ENCODE measurements at regions not wholly inside any gene's neighbourhood (a gene's known extent, or its start where the extent isn't known, plus 50 kb on each side); places are given as distances from the start of the nearest gene placed in this dataset.

DNA sequence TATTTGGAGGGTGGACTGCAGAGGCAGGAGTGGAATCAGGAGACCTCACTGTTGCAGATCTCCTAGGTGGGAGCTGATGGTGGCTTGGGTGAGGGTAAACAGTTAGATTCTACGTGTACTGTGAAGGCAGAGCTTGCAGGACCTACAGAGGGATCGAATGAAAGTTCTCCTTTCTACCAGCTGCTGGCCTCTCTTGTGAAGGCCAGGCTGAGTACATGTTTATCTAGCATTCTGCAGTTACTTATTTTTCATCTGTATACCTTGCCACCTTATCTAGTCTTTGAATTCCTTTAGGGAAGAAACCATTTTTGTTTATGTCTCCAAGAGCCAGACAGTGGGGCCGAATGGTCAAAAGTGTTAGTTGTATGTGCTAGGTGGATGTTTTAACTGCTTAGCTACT, 57.6 kb downstream of the PTTG1 start:
- TF ChIP-seq, protein P1, sequence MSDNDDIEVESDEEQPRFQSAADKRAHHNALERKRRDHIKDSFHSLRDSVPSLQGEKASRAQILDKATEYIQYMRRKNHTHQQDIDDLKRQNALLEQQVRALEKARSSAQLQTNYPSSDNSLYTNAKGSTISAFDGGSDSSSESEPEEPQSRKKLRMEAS (IDR thresholded peaks at IDR 0.05), result no peak
- TF ChIP-seq FOXA2 (IDR thresholded peaks at IDR 0.05) (no peak), NR2F2 (IDR thresholded peaks at IDR 0.05) (no peak), HNF4A (conservative IDR thresholded peaks at IDR 0.05) (no peak), EGR1 (IDR thresholded peaks at IDR 0.05; ENCODE audit: low read depth in 2 of 2) (no peak), JUND (IDR thresholded peaks at IDR 0.05) (no peak), GABPA (IDR thresholded peaks at IDR 0.05 in 1 of 2, conservative IDR thresholded peaks at IDR 0.05 in 1 of 2) (no peak)
- TF ChIP-seq, protein P2, sequence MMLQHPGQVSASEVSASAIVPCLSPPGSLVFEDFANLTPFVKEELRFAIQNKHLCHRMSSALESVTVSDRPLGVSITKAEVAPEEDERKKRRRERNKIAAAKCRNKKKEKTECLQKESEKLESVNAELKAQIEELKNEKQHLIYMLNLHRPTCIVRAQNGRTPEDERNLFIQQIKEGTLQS (IDR thresholded peaks at IDR 0.05), result no peak
- TF ChIP-seq, protein P3, sequence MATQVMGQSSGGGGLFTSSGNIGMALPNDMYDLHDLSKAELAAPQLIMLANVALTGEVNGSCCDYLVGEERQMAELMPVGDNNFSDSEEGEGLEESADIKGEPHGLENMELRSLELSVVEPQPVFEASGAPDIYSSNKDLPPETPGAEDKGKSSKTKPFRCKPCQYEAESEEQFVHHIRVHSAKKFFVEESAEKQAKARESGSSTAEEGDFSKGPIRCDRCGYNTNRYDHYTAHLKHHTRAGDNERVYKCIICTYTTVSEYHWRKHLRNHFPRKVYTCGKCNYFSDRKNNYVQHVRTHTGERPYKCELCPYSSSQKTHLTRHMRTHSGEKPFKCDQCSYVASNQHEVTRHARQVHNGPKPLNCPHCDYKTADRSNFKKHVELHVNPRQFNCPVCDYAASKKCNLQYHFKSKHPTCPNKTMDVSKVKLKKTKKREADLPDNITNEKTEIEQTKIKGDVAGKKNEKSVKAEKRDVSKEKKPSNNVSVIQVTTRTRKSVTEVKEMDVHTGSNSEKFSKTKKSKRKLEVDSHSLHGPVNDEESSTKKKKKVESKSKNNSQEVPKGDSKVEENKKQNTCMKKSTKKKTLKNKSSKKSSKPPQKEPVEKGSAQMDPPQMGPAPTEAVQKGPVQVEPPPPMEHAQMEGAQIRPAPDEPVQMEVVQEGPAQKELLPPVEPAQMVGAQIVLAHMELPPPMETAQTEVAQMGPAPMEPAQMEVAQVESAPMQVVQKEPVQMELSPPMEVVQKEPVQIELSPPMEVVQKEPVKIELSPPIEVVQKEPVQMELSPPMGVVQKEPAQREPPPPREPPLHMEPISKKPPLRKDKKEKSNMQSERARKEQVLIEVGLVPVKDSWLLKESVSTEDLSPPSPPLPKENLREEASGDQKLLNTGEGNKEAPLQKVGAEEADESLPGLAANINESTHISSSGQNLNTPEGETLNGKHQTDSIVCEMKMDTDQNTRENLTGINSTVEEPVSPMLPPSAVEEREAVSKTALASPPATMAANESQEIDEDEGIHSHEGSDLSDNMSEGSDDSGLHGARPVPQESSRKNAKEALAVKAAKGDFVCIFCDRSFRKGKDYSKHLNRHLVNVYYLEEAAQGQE (IDR thresholded peaks at IDR 0.05), result no peak
- no peak overlapping the region for H3K9ac ChIP-seq (ENCODE audit: low read depth in 1 of 2, low read length in 2 of 2)
- H3K4me3 ChIP-seq (ENCODE audit: low read depth in 1 of 3, low read length in 3 of 3), result no peak overlapping the region
- H3K27me3 ChIP-seq (ENCODE audit: control insufficient read depth in 4 of 4, insufficient read depth in 4 of 4, low read length in 3 of 4), result no peaks in the 10 kb centered on the region
- 89% methylated on average over 3 of the region's 3 CpGs for WGBS
- H3K36me3 ChIP-seq (ENCODE audit: control insufficient read depth in 4 of 4, insufficient read depth in 3 of 4, low read depth in 1 of 4, low read length in 3 of 4), result no peaks in the 10 kb centered on the region
- no peaks in the 10 kb centered on the region for H3K4me1 ChIP-seq (ENCODE audit: control insufficient read depth in 4 of 4, insufficient read depth in 4 of 4, low read length in 3 of 4)
- no peak overlapping the region for H3K27ac ChIP-seq (ENCODE audit: low read depth in 1 of 2, low read length in 2 of 2)
- no peak for DNase-seq (ENCODE audit: low spot score)
- no peaks in the 10 kb centered on the region for H3K9me3 ChIP-seq (ENCODE audit: control insufficient read depth in 4 of 4, low read length in 3 of 4)

DNA sequence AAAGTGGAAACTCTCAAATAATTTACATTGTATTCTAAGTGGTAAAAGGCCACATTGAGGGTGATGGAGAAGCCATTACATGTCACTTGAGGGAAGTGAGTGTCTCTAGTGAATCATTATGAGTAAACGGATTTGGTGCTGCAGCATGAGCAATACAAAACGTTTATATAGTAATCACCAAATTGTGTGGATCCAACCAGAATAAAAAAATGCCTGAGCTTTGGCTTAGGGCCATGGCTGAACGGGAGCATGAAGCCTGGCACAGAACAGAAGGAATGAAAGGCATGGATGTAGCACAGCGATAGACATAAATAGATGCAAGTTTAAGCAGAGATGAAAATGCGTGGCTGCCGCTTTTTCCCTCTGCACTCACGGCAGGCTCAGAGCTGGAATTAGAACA, 58.3 kb downstream of the PTTG1 start:
- H3K9me3 ChIP-seq (ENCODE audit: control insufficient read depth in 4 of 4, low read length in 3 of 4), result no peaks in the 10 kb centered on the region
- H3K27ac ChIP-seq (ENCODE audit: low read depth in 1 of 2, low read length in 2 of 2), result no peak overlapping the region
- no peaks in the 10 kb centered on the region for H3K36me3 ChIP-seq (ENCODE audit: control insufficient read depth in 4 of 4, insufficient read depth in 3 of 4, low read depth in 1 of 4, low read length in 3 of 4)
- TF ChIP-seq, protein P1 (IDR thresholded peaks at IDR 0.05), result no peak
- no peak for TF ChIP-seq SP1 (IDR thresholded peaks at IDR 0.05)
- no peak for TF ChIP-seq EGR1 (IDR thresholded peaks at IDR 0.05; ENCODE audit: low read depth in 2 of 2)
- TF ChIP-seq, protein P4, sequence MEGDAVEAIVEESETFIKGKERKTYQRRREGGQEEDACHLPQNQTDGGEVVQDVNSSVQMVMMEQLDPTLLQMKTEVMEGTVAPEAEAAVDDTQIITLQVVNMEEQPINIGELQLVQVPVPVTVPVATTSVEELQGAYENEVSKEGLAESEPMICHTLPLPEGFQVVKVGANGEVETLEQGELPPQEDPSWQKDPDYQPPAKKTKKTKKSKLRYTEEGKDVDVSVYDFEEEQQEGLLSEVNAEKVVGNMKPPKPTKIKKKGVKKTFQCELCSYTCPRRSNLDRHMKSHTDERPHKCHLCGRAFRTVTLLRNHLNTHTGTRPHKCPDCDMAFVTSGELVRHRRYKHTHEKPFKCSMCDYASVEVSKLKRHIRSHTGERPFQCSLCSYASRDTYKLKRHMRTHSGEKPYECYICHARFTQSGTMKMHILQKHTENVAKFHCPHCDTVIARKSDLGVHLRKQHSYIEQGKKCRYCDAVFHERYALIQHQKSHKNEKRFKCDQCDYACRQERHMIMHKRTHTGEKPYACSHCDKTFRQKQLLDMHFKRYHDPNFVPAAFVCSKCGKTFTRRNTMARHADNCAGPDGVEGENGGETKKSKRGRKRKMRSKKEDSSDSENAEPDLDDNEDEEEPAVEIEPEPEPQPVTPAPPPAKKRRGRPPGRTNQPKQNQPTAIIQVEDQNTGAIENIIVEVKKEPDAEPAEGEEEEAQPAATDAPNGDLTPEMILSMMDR (IDR thresholded peaks at IDR 0.05; ENCODE audit: low read depth, low read length, missing input control), result no peak
- no peak for TF ChIP-seq RXRA (IDR thresholded peaks at IDR 0.05)
- TF ChIP-seq, protein P5, sequence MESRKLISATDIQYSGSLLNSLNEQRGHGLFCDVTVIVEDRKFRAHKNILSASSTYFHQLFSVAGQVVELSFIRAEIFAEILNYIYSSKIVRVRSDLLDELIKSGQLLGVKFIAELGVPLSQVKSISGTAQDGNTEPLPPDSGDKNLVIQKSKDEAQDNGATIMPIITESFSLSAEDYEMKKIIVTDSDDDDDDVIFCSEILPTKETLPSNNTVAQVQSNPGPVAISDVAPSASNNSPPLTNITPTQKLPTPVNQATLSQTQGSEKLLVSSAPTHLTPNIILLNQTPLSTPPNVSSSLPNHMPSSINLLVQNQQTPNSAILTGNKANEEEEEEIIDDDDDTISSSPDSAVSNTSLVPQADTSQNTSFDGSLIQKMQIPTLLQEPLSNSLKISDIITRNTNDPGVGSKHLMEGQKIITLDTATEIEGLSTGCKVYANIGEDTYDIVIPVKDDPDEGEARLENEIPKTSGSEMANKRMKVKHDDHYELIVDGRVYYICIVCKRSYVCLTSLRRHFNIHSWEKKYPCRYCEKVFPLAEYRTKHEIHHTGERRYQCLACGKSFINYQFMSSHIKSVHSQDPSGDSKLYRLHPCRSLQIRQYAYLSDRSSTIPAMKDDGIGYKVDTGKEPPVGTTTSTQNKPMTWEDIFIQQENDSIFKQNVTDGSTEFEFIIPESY (IDR thresholded peaks at IDR 0.05), result no peak
- no peak for TF ChIP-seq YY1 (IDR thresholded peaks at IDR 0.05)
- TF ChIP-seq NR2F2 (IDR thresholded peaks at IDR 0.05), result no peak
- no peak for TF ChIP-seq RAD21 (IDR thresholded peaks at IDR 0.05)
- TF ChIP-seq HNF4A (conservative IDR thresholded peaks at IDR 0.05), result no peak
- TF ChIP-seq, protein P3 (IDR thresholded peaks at IDR 0.05), result no peak
- no peak for TF ChIP-seq JUND (IDR thresholded peaks at IDR 0.05)
- TF ChIP-seq FOXA2 (IDR thresholded peaks at IDR 0.05), result no peak
- no peak for TF ChIP-seq FOXA1 (IDR thresholded peaks at IDR 0.05)
- no peak for TF ChIP-seq HNF4G (IDR thresholded peaks at IDR 0.05)
- TF ChIP-seq TAF1 (conservative IDR thresholded peaks at IDR 0.05), result no peak
- no peak overlapping the region for H3K9ac ChIP-seq (ENCODE audit: low read depth in 1 of 2, low read length in 2 of 2)
- no peak overlapping the region for H3K4me3 ChIP-seq (ENCODE audit: low read depth in 1 of 3, low read length in 3 of 3)
- no peaks in the 10 kb centered on the region for H3K27me3 ChIP-seq (ENCODE audit: control insufficient read depth in 4 of 4, insufficient read depth in 4 of 4, low read length in 3 of 4)
- DNase-seq (ENCODE audit: low spot score), result no peak
- 71% methylated on average over 7 of the region's 7 CpGs for WGBS
- no peaks in the 10 kb centered on the region for H3K4me1 ChIP-seq (ENCODE audit: control insufficient read depth in 4 of 4, insufficient read depth in 4 of 4, low read length in 3 of 4)
